CD4-positive, alpha-beta T cell treated with Interleukin-1 beta for 1 hour (primary cell): ENCODE measurements at regions not wholly inside any gene's neighbourhood (a gene's known extent, or its start where the extent isn't known, plus 50 kb on each side); places are given as distances from the start of the nearest gene placed in this dataset.

Experiments
- DNase-seq, 2 donors: peaks; one replicate each; pipeline ENCODE4 v3.0.0-alpha.2; 2020 to 2022

GRCh38 chr7:112395411-112395810, 54.8 kb upstream of the IFRD1 start:
- DNase-seq, result no peak

DNA sequence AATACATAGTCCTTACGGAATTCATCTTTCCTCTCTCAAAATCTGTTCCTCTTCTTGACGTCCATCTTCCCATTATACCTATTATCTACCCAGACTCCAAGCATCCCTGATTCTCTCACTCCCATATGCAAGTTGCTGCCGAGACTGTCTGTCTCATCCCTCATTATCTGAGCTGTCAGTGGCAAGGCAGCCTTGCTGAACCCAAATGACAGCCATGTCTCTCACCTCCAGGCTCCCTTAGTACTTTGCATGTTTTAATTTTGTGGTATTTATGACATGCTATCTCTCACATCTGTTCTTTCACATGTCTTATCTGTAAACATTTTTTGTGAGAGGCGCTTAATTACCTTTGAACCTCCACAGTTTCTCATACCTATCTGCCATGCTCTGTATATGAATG, 54.4 kb upstream of the IFRD1 start:
- no peak for DNase-seq

DNA sequence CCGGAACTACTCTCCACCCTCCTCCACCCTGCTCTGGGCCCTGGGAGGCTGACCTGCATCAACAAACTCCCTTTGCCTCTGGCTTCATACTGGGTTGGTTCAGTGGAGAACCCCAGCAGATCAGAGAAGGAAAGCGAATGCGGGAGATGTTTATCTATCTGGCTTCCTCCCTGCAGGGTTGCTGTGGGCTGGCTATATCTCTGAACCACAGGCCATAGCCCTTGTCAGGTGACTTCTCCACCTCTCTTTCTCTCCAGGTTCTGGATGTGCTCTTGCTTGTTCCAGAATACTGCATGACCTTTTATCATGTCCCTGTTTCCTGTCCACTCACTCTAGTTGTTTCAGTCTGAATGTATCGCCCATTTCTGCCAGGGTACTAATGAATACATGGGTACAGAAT, 51.7 kb upstream of the IFRD1 start:
- DNase-seq, result peak; percentile 2 to 39

- DNase-seq, result no peak
Observed at GRCh38 chr7:112399501-112399900, 50.8 kb upstream of the IFRD1 start.

GRCh38 chr7:112400141-112400540, 50.1 kb upstream of the IFRD1 start:
- no peak for DNase-seq
